K562 (cell line): ENCODE measurements at regions not wholly inside any gene's neighbourhood (a gene's known extent, or its start where the extent isn't known, plus 50 kb on each side); places are given as distances from the start of the nearest gene placed in this dataset.

ENCODE experiments used
- EP300 ChIP-seq: IDR thresholded peaks from 2 replicates; pipeline ENCODE4 v1.6.1; 2012; ENCODE audit warnings: low read length, improper control_type of control experiment
- GABPA ChIP-seq: fragments of 200-800 bp; sonication (Bioruptor generic); conservative IDR thresholded peaks from 2 replicates; pipeline ENCODE4 v1.6.1; 2016; ENCODE audit warnings: low read depth, missing genetic modification characterization, missing compliant biosample characterization
- POLR2A ChIP-seq: fragments of 450-650 bp; conservative IDR thresholded peaks from 2 replicates; pipeline ENCODE4 v1.6.1; 2016
- REST ChIP-seq, 2 experiments: fragments of 450-650 bp; formaldehyde crosslinking in 1 of 2; IDR thresholded peaks; 2 replicates each; pipeline versions ENCODE4 v1.4.0 to v1.6.1; 2014 to 2020; ENCODE audit warnings: mild to moderate bottlenecking in 2 of 2, borderline replicate concordance in 1 of 2, low read depth in 1 of 2
- STAG1 ChIP-seq: sonication (generic); formaldehyde crosslinking; IDR thresholded peaks from 2 replicates; pipeline ENCODE4 v1.5.0; 2020; ENCODE audit warnings: missing genetic modification reagents, borderline replicate concordance
- ZBTB33 ChIP-seq: sonication (generic); formaldehyde crosslinking; IDR thresholded peaks from 2 replicates; pipeline ENCODE4 v1.8.1; 2023; ENCODE audit warnings: mild to moderate bottlenecking, missing genetic modification reagents
- ZNF79 ChIP-seq: fragments of 250-450 bp; sonication (Bioruptor Pico); IDR thresholded peaks from 2 replicates; pipeline ENCODE4 v1.4.0; 2020; ENCODE audit warnings: low read depth, mild to moderate bottlenecking, moderate library complexity
- TF ChIP-seq, protein P1 (sequence below), 3 experiments: IDR thresholded peaks in 2 of 3; conservative IDR thresholded peaks in 1 of 3; 2 replicates each; pipeline ENCODE4 v1.5.1; 2011 to 2012; ENCODE audit warnings: low read length in 3 of 3, mild to moderate bottlenecking in 3 of 3, control low read depth in 2 of 3, improper control_type of control experiment in 1 of 3, inconsistent platforms in 1 of 3, low read depth in 1 of 3, mixed read lengths in 1 of 3, moderate library complexity in 1 of 3; ENCODE audit not compliant: insufficient read depth in 2 of 3

- TF ChIP-seq, protein P1, sequence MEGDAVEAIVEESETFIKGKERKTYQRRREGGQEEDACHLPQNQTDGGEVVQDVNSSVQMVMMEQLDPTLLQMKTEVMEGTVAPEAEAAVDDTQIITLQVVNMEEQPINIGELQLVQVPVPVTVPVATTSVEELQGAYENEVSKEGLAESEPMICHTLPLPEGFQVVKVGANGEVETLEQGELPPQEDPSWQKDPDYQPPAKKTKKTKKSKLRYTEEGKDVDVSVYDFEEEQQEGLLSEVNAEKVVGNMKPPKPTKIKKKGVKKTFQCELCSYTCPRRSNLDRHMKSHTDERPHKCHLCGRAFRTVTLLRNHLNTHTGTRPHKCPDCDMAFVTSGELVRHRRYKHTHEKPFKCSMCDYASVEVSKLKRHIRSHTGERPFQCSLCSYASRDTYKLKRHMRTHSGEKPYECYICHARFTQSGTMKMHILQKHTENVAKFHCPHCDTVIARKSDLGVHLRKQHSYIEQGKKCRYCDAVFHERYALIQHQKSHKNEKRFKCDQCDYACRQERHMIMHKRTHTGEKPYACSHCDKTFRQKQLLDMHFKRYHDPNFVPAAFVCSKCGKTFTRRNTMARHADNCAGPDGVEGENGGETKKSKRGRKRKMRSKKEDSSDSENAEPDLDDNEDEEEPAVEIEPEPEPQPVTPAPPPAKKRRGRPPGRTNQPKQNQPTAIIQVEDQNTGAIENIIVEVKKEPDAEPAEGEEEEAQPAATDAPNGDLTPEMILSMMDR (IDR thresholded peaks at IDR 0.05 in 2 of 3, conservative IDR thresholded peaks at IDR 0.05 in 1 of 3; ENCODE audit: insufficient read depth in 2 of 3, low read depth in 1 of 3, low read length in 3 of 3), result no peak
- TF ChIP-seq ZBTB33 (CRISPR knock-in tag) (no peak), GABPA (tag) (no peak), STAG1 (CRISPR knock-in tag) (no peak), POLR2A (no peak), EP300 (no peak), ZNF79 (CRISPR knock-in tag) (no peak), REST (IDR thresholded peaks at IDR 0.05; ENCODE audit: borderline replicate concordance) (no peak), REST (CRISPR knock-in tag; IDR thresholded peaks at IDR 0.05; ENCODE audit: low read depth) (no peak)
These were observed 214.2 kb upstream of the NPY start for GRCh38 chr7:24069751-24070150.
